CD4-positive, alpha-beta memory T cell (primary cell): ENCODE measurements at regions not wholly inside any gene's neighbourhood (a gene's known extent, or its start where the extent isn't known, plus 50 kb on each side); places are given as distances from the start of the nearest gene placed in this dataset.

Experiments used
- CTCF ChIA-PET: fragments of 350-600 bp; sonication (Branson Sonifier 250); formaldehyde crosslinking; loops from one replicate; lab custom pipeline; 2021; ENCODE audit warnings: inconsistent platforms; ENCODE audit not compliant: partially characterized antibody; lab: Charles Lee
- POLR2A ChIA-PET: fragments of 350-600 bp; sonication (Branson Sonifier 250); formaldehyde crosslinking; loops from one replicate; lab custom pipeline; 2021; ENCODE audit not compliant: partially characterized antibody; lab: Charles Lee
- DNase-seq, 5 donors: peaks; one replicate each; pipeline versions ENCODE4 v3.0.0 to v3.0.0-alpha.2; 2020 to 2022; ENCODE audit warnings: mixed read lengths in 1 of 5
- H3K27ac ChIP-seq: one replicate; pipeline ENCODE4 v1.7.0; 2013; ENCODE audit warnings: low read depth, low read length
- H3K27me3 ChIP-seq: 2 replicates; pipeline ENCODE4 v1.7.0; 2013; ENCODE audit warnings: mild to moderate bottlenecking, low read length, moderate library complexity; ENCODE audit not compliant: insufficient read depth
- H3K36me3 ChIP-seq: 2 replicates; pipeline ENCODE4 v1.7.0; 2013; ENCODE audit warnings: mild to moderate bottlenecking, low read length, moderate library complexity; ENCODE audit not compliant: insufficient read depth
- H3K4me1 ChIP-seq: 2 replicates; pipeline ENCODE4 v1.7.0; 2013; ENCODE audit warnings: mild to moderate bottlenecking, low read length, moderate library complexity; ENCODE audit not compliant: insufficient read depth
- H3K4me3 ChIP-seq, 2 donors: one replicate each; pipeline ENCODE4 v1.7.0; 2013; ENCODE audit warnings: low read length in 2 of 2, mild to moderate bottlenecking in 1 of 2
- H3K9me3 ChIP-seq, 2 donors: one replicate each; pipeline ENCODE4 v1.7.0; 2013; ENCODE audit warnings: low read length in 2 of 2, control low read depth in 1 of 2; ENCODE audit not compliant: control insufficient read depth in 1 of 2
- H3K27ac Mint-ChIP-seq, 7 donors: one replicate each; pipeline ENCODE4 v1.8.0; 2020 to 2021; ENCODE audit warnings: mixed read lengths in 7 of 7, mild to moderate bottlenecking in 6 of 7, inconsistent platforms in 3 of 7, moderate library complexity in 3 of 7
- H3K27me3 Mint-ChIP-seq, 2 donors: one replicate each; pipeline ENCODE4 v1.8.0; 2020 to 2021; ENCODE audit warnings: mixed read lengths in 2 of 2
- H3K36me3 Mint-ChIP-seq, 2 donors: one replicate each; pipeline ENCODE4 v1.8.0; 2020 to 2021; ENCODE audit warnings: mixed read lengths in 2 of 2, inconsistent platforms in 1 of 2, mild to moderate bottlenecking in 1 of 2
- H3K4me1 Mint-ChIP-seq, 4 donors: one replicate each; pipeline ENCODE4 v1.8.0; 2020 to 2021; ENCODE audit warnings: mixed read lengths in 4 of 4, mild to moderate bottlenecking in 1 of 4
- H3K4me3 Mint-ChIP-seq, 8 donors: one replicate each; pipeline ENCODE4 v1.8.0; 2020 to 2021; ENCODE audit warnings: mixed read lengths in 8 of 8, mild to moderate bottlenecking in 7 of 8, moderate library complexity in 6 of 8, inconsistent platforms in 3 of 8
- H3K9me3 Mint-ChIP-seq, 8 donors: one replicate each; pipeline ENCODE4 v1.8.0; 2020 to 2021; ENCODE audit warnings: mixed read lengths in 8 of 8, mild to moderate bottlenecking in 5 of 8, inconsistent platforms in 3 of 8, moderate library complexity in 1 of 8
- intact Hi-C: fragments of 100-400 bp; cut with micrococcal nuclease; formaldehyde crosslinking; loops from one replicate; pipeline ENCODE4 v1.15.1; 2023

DNA sequence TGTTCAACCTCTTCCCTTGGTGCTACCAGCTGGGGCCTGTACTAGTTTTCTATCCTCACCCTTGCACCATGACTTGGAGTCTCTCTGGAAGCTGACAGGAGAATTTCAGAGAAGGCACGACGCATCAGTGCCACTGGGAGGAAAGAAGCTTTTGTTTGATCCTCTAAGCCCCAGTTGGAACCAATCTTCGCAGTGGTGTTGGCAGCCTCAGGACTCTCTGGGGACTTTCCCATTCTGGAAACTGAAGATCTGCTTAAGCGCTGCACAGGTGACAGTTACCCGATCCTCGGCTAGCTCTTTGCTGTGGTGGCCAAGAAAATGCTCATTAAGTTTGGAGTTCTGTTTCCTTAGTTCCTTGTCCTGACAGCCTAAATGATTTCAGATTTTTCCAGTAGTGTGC, 222.3 kb downstream of the RHOU start:
- no peaks in the 10 kb centered on the region for H3K9me3 ChIP-seq
- H3K4me3 ChIP-seq, result no peak overlapping the region
- no peak overlapping the region for H3K27ac Mint-ChIP-seq
- H3K27ac ChIP-seq, result no peak overlapping the region
- no peaks in the 10 kb centered on the region for H3K36me3 Mint-ChIP-seq
- no peak for DNase-seq
- H3K4me3 Mint-ChIP-seq, result no peak overlapping the region
- no peaks in the 10 kb centered on the region for H3K9me3 Mint-ChIP-seq
- intact Hi-C loops, result no loop called here
- POLR2A ChIA-PET, result no interaction called here
- peaks cover 5% of the 10 kb centered on the region for H3K4me1 ChIP-seq
- no peaks in the 10 kb centered on the region for H3K36me3 ChIP-seq
- peaks cover 6 to 12% (median 9%) of the 10 kb centered on the region in 4 donors for H3K4me1 Mint-ChIP-seq
- H3K27me3 ChIP-seq, result no peaks in the 10 kb centered on the region
- no peaks in the 10 kb centered on the region for H3K27me3 Mint-ChIP-seq
- CTCF ChIA-PET, result no interaction called here

DNA sequence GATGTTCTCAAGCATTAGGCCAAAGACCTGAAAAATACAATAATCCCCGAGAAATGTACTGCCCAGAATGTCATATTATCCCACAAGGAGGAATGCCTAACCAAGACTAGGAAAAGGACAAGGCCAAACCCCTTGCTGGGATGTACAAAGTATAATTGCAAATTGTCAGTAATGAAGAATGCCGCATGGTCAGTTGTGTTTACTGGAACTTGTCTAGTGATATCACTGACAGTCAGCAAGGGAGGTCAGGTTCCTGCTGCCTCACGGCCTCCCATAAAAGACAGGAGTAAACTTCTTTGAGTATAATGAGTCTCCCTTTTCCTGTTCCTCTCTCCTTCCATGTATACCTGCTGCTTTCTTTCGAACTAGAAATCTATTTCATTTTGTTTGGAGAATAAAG, 222.8 kb downstream of the RHOU start:
- Histone ChIP-seq H3K27me3 (no peaks in the 10 kb centered on the region), H3K27ac (no peak overlapping the region), H3K36me3 (no peaks in the 10 kb centered on the region), H3K4me1 (no peaks in the 10 kb centered on the region), H3K4me3 (no peak overlapping the region), H3K9me3 (no peaks in the 10 kb centered on the region)
- Mint-ChIP-seq H3K9me3 (no peaks in the 10 kb centered on the region), H3K27me3 (no peaks in the 10 kb centered on the region), H3K36me3 (no peaks in the 10 kb centered on the region), H3K27ac (no peak overlapping the region), H3K4me3 (no peak overlapping the region), H3K4me1 (peaks cover under 1 to 6% (median 4%) of the 10 kb centered on the region in 4 donors)
- ChIA-PET CTCF (no interaction called here), POLR2A (no interaction called here)
- intact Hi-C loops, result no loop called here
- no peak for DNase-seq

DNA sequence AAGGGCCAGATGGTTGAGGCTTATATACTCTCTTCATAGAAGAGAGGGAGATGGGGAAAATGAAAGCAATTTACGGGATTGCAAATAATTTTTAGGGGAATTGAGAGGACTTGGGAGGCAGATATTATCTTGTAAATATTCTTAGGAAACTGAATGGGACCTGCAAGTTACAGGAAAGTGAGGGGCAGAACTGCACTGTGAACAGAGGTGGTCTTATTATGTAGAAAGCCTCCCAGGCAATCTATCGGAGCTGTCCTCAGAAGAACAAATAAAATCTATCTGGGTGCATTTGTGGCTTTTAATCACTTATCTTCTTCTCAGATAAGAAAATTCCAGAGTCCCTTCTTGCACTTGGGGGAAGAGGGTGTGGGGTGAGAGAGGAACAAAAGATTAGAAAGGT, 223.5 kb downstream of the RHOU start:
- H3K36me3 ChIP-seq, result no peaks in the 10 kb centered on the region
- ChIA-PET POLR2A (no interaction called here), CTCF (no interaction called here)
- no peak overlapping the region for H3K27ac Mint-ChIP-seq
- no peak for DNase-seq
- H3K4me1 Mint-ChIP-seq, result peaks cover 0 to 2% (median under 1%) of the 10 kb centered on the region in 4 donors
- intact Hi-C loops, result no loop called here
- H3K27me3 ChIP-seq, result no peaks in the 10 kb centered on the region
- no peak overlapping the region for H3K4me3 ChIP-seq
- no peaks in the 10 kb centered on the region for H3K9me3 ChIP-seq
- no peak overlapping the region for H3K27ac ChIP-seq
- H3K9me3 Mint-ChIP-seq, result no peaks in the 10 kb centered on the region
- H3K4me1 ChIP-seq, result no peaks in the 10 kb centered on the region
- H3K4me3 Mint-ChIP-seq, result no peak overlapping the region
- no peaks in the 10 kb centered on the region for H3K27me3 Mint-ChIP-seq
- no peaks in the 10 kb centered on the region for H3K36me3 Mint-ChIP-seq

DNA sequence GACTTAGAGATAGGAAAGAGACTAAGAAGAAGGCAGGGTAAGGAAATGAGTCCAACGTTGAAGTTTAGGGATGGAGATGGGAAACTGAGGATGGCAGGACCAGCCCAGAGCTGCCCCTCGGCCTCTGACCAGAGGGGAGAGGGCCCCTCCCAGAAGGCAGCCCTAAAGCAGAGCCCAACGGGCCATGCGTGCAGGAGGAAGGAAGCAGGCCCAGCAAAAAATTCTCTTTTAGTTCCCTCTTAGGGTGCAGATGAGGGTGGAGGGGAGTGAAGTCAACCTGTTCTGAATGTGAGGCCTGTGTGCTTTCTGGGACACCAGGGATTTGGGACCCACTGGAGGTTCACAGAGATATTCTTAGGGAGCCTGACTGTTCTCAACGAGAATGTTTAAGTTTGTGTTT, 225.4 kb downstream of the RHOU start:
- Histone ChIP-seq H3K4me3 (no peak overlapping the region), H3K36me3 (no peaks in the 10 kb centered on the region), H3K9me3 (no peaks in the 10 kb centered on the region), H3K4me1 (no peaks in the 10 kb centered on the region), H3K27me3 (no peaks in the 10 kb centered on the region), H3K27ac (no peak overlapping the region)
- CTCF ChIA-PET, result no interaction called here
- POLR2A ChIA-PET, result no interaction called here
- H3K27ac Mint-ChIP-seq, result no peak overlapping the region
- no peaks in the 10 kb centered on the region for H3K4me1 Mint-ChIP-seq
- H3K36me3 Mint-ChIP-seq, result no peaks in the 10 kb centered on the region
- intact Hi-C loops, result no loop called here
- no peak overlapping the region for H3K4me3 Mint-ChIP-seq
- no peaks in the 10 kb centered on the region for H3K9me3 Mint-ChIP-seq
- DNase-seq, result no peak
- H3K27me3 Mint-ChIP-seq, result no peaks in the 10 kb centered on the region

DNA sequence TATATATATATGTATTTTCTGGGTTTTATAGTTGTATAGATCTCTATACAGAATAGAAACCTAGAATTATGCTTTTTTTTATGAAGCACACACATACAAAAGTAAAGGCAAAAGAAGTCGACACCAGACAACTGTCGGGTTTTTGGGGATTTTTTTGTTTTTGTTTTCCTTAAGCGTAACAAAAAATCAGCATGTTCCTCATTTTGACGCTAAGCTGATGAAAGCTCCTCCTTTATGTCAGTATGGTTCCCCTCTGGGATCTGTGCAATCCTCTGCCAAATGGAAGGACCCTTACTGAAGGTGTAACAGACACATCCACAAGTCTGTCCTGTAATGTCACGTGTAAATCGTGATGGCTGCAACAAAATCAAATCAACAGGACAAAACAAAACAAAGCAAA, 226.2 kb downstream of the RHOU start:
- ChIA-PET CTCF (no interaction called here), POLR2A (no interaction called here)
- no peaks in the 10 kb centered on the region for H3K9me3 ChIP-seq
- no peak overlapping the region for H3K27ac Mint-ChIP-seq
- no peaks in the 10 kb centered on the region for H3K4me1 ChIP-seq
- no peak overlapping the region for H3K4me3 ChIP-seq
- H3K9me3 Mint-ChIP-seq, result no peaks in the 10 kb centered on the region
- H3K36me3 Mint-ChIP-seq, result no peaks in the 10 kb centered on the region
- no peaks in the 10 kb centered on the region for H3K36me3 ChIP-seq
- no peaks in the 10 kb centered on the region for H3K27me3 Mint-ChIP-seq
- H3K4me3 Mint-ChIP-seq, result no peak overlapping the region
- no peaks in the 10 kb centered on the region for H3K27me3 ChIP-seq
- no peak for DNase-seq
- H3K27ac ChIP-seq, result no peak overlapping the region
- intact Hi-C loops, result no loop called here
- no peaks in the 10 kb centered on the region for H3K4me1 Mint-ChIP-seq

DNA sequence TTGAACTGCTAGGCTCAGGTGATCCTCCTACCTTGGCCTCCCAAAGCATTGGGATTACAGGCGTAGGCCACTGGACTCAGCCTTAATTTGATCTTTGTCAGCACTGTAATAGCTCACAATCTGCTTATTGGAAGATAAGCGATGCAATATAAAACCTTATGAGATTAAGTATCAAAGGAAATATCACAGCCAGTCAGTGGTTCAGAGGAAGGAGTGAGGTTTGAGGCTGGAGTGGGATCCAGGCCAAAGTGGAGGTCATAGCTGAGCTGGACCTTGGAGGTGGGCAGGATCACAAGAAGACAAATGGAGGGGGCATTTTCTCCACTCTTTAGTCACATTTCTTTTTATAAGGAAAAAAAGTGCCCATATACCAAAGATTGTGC, 228.5 kb downstream of the RHOU start:
- peak overlapping the region in 1 of 8 donors; percentile 45 for H3K4me3 Mint-ChIP-seq
- H3K4me1 Mint-ChIP-seq, result no peaks in the 10 kb centered on the region
- CTCF ChIA-PET, result no interaction called here
- intact Hi-C loops, result no loop called here
- no peak overlapping the region for H3K27ac ChIP-seq
- no peaks in the 10 kb centered on the region for H3K4me1 ChIP-seq
- H3K27ac Mint-ChIP-seq, result no peak overlapping the region
- no peaks in the 10 kb centered on the region for H3K27me3 ChIP-seq
- POLR2A ChIA-PET, result no interaction called here
- no peak overlapping the region for H3K4me3 ChIP-seq
- H3K9me3 Mint-ChIP-seq, result no peaks in the 10 kb centered on the region
- H3K27me3 Mint-ChIP-seq, result no peaks in the 10 kb centered on the region
- no peaks in the 10 kb centered on the region for H3K9me3 ChIP-seq
- DNase-seq, result no peak
- H3K36me3 ChIP-seq, result no peaks in the 10 kb centered on the region
- no peaks in the 10 kb centered on the region for H3K36me3 Mint-ChIP-seq

DNA sequence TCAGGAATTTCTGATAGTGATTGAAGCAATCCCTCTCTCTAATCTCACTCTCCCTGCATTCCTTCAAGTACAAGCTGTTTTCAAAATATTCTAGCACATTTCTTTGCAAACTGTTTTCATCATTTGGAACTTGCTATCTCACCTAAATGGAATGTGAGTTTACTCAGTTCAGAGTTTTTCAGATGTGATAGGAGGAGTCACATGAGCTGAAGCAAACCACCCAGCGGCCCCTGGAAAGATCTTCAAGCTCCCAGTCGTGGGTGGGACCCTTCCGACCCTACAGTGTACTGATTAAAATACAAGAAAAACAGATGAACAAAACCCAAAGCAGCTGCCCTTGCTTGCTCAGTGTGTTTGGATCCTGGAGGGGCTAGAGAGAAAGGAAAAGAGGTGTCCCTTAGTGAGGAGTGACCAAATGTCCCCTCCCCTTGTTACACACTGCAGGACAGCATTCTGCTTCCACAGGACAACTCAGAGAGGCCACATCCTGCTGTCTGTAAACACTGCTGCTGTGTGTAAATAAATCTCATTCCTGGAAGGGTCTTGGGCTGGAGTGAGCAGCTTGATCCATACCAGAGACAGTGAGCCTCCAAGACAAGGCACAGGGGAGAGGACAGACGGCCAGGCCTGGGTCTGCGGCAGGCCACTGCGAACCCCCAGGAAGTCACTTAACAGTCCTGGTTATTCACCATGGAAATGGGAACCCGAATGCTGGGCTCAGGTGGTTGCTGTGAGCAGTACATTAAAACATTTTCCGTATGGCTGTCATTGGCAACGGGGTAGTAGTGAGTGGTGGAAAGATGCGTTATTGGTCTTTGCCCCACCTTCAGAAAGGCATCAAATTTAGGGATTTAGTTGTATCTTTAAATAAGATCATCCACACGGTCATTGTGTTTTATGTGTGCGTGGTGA, 229.2 kb downstream of the RHOU start:
- H3K4me3 Mint-ChIP-seq, result peak overlapping the region in 1 of 8 donors; percentile 45
- H3K36me3 ChIP-seq, result no peaks in the 10 kb centered on the region
- H3K27me3 ChIP-seq, result no peaks in the 10 kb centered on the region
- no peaks in the 10 kb centered on the region for H3K4me1 Mint-ChIP-seq
- ChIA-PET POLR2A (no interaction called here), CTCF (no interaction called here)
- no peaks in the 10 kb centered on the region for H3K9me3 Mint-ChIP-seq
- no peaks in the 10 kb centered on the region for H3K9me3 ChIP-seq
- DNase-seq, result no peak
- intact Hi-C loops, result no loop called here
- H3K27me3 Mint-ChIP-seq, result no peaks in the 10 kb centered on the region
- H3K36me3 Mint-ChIP-seq, result no peaks in the 10 kb centered on the region
- H3K4me1 ChIP-seq, result no peaks in the 10 kb centered on the region
- H3K27ac Mint-ChIP-seq, result no peak overlapping the region
- no peak overlapping the region for H3K4me3 ChIP-seq
- H3K27ac ChIP-seq, result no peak overlapping the region
